Jurkat, Clone E6-1 (cell line): ENCODE measurements at regions not wholly inside any gene's neighbourhood (a gene's known extent, or its start where the extent isn't known, plus 50 kb on each side); places are given as distances from the start of the nearest gene placed in this dataset.
"Not testable (repeated sequence)": the region's sequence is repeated elsewhere in the genome, so short reads cannot be mapped to it uniquely, and the experiment has no call there.

Experiments used
- DNase-seq: peaks from one replicate; pipeline ENCODE4 v3.0.0-alpha.2; 2011; ENCODE audit warnings: low read depth, low spot score
- H3K4me3 ChIP-seq: 2 replicates; pipeline ENCODE4 v1.5.1; 2011; ENCODE audit warnings: mild to moderate bottlenecking, low read length, control low read depth, moderate library complexity

GRCh38 chr15:53230473-53230872 is 440.3 kb upstream of the ONECUT1 start:
- no peak overlapping the region for H3K4me3 ChIP-seq
- DNase-seq: no peak

- H3K4me3 ChIP-seq: no peak overlapping the region
- no peak for DNase-seq
These were observed 436.4 kb upstream of the ONECUT1 start for GRCh38 chr15:53226559-53226958.

DNA sequence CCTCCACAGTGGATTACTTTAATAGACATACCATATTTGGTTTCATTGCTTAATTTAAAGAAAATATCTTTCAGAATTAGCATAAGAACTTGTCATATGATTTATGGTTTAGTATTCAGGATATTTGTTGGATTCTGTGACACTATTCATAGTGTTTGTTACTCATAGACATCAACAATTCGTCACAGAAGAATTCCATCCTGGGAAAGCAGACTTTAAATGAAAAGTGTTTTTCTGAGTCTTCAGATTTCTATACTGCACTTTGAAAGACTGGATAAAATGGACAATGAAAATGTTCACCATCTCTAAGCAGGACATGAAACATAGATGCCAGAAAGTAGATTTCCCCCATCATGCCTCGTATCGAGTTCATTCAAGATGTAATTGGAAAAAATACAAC is 435.6 kb upstream of the ONECUT1 start:
- no peak for DNase-seq
- no peak overlapping the region for H3K4me3 ChIP-seq

GRCh38 chr15:53224371-53224770 is 434.2 kb upstream of the ONECUT1 start:
- H3K4me3 ChIP-seq: no peak overlapping the region

DNA sequence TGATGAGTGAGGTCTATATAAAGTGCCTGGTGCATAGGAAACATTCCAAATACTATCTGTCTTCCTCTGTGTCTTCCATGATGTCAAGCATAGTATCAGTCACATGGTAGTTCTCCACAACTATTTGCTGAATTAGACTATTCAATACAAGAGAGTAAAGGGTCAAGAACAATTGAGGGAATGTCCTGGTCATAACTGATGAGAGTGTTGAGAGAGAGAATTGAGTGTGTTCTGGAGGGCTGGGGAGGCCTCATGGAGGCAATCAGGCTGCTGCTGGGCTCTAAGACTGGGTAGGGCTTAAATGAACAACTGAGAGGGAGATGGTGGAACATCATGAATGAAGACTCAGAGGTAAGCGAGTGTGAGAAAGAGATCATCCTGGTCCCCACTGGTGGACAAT is 433.7 kb upstream of the ONECUT1 start:
- DNase-seq: no peak
- H3K4me3 ChIP-seq: no peak overlapping the region

More at GRCh38 chr15:53224371-53224770, 434.2 kb upstream of the ONECUT1 start:
- no peak for DNase-seq

DNA sequence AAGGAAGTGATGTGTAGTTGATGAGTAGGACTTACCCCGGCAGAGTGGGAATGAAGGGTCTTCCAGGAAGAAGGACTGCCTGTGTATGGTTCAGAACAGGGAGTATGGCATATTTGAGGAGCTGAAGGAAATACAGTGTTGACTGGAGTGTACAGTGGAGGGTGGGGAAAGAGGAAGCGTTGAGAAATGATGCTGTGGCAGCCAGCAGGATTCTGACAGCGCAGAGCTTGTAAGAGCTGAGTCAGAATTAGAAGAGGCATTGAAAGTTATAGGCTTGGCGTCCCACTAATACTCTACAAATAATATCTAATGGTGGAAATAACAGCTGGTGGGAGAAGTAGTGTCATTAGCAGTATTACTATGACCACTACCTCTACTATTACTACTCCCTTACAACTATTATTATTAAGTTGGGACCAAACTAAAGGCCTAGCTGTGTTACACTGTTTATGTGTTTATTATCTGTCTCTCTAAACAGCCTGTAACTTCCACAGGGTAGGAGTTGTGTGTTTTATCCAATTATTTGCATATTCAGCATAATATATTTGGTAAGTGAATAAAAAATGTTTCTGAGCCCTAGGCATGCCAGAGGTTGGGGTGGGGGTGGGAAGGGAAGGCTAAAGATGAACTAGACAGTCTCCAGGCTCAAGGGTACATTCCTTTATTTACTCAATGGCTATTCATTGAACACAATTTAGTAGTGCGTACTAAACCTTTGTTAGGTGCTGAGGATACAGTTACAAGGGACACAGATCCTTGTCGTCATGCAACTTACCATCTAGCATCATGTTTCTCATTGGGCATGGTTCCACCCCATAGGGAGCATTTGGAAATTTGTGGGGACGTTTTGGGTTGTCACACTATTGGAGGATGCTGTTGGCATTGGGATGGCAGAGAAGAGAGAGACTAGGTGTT is 428.8 kb upstream of the ONECUT1 start:
- no peak for DNase-seq
- H3K4me3 ChIP-seq: no peak overlapping the region

DNA sequence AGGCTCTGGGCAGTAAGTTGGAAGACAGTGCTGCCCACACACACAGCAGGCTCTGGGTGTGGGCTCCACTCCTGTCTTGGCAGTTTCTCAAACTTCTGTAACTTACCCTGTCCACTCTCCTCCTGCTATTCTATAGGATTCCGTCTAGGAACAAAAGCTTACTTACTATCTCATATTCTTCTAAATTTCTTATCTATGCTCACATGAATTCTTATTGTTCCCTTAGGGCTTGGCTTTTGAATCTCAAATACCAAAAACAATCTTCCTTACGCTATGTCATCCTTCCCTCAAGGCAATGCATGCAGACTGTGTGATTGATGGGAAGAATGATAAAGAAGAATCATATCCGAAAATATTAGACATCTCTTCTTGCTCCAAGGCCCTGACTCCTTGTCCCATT is 425.9 kb upstream of the ONECUT1 start:
- DNase-seq: no peak
- no peak overlapping the region for H3K4me3 ChIP-seq

GRCh38 chr15:53213336-53213735 is 423.2 kb upstream of the ONECUT1 start:
- H3K4me3 ChIP-seq: no peak overlapping the region
- no peak for DNase-seq

DNA sequence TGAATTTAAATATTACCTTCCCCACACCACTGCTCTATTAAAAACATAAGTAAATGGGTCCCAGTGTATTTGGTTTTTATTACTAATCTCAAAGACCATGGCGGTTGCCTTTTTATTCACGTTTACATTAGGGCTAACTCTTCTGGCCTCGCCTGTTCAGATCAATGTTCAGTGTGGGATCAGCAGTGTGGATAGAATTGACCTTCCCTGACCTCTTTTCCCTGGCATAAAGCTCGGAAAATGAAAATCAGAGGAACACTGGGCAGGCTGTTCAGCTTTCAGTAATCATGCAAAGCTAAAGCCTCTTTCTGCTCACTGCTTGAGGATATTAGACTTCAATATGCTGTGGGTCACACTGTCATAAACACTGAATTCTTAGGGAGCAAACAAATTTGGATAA is 422.6 kb upstream of the ONECUT1 start:
- no peak overlapping the region for H3K4me3 ChIP-seq
- no peak for DNase-seq

GRCh38 chr15:53210653-53211052 is 420.5 kb upstream of the ONECUT1 start:
- no peak for DNase-seq
- H3K4me3 ChIP-seq: no peak overlapping the region

DNA sequence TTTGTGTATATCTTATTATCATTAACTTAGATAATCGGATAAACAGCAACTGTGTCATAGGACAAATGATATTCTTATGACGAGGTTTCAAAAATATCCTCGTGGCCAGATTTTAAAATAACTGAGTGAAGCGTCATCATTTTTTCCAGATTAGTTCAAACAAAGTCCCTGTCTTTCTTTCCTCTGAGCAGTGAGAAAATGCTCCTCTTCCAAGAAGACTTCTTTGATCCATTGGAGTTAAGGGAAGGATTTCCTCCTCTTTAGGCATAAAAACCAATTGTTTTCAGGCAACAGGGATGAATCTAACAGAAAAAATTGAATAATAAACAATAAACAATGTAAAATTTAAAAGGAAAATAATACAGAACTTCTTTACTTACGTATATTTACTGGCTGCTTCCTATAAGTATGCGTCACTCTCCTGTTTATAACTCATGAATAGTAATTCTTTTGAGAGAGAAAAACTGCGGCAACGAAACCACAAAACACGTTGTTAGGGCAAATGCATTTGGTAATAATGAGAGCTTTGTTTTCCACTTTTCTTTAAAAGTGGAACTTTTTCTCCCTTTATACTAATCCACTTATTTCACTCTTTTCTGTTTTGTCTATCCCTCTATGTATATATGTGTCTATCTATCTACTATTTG is 419.4 kb upstream of the ONECUT1 start:
- DNase-seq: no peak
- H3K4me3 ChIP-seq: no peak overlapping the region

GRCh38 chr15:53208751-53209150 is 418.6 kb upstream of the ONECUT1 start:
- no peak overlapping the region for H3K4me3 ChIP-seq
- DNase-seq: no peak

DNA sequence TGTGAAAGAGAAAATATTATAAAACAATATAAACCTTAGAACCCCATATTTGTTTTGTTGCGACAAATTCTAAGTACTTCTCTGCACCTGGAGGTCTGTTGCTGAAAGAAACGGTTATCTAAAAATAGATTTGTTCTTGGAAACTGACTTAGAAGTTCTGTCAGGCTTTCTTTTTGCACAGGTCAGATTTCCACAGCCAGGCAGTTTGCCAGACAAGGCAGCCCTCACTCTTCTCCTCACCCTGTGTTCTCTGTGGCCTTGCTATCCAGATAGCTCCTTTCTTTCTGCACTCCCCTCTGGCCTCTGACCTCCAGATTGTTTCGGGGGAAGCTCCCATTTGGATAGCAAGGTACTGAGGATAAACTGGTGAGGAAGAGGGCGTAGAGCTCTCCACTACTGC is 413.3 kb upstream of the ONECUT1 start:
- H3K4me3 ChIP-seq: no peak overlapping the region
- DNase-seq: no peak

DNA sequence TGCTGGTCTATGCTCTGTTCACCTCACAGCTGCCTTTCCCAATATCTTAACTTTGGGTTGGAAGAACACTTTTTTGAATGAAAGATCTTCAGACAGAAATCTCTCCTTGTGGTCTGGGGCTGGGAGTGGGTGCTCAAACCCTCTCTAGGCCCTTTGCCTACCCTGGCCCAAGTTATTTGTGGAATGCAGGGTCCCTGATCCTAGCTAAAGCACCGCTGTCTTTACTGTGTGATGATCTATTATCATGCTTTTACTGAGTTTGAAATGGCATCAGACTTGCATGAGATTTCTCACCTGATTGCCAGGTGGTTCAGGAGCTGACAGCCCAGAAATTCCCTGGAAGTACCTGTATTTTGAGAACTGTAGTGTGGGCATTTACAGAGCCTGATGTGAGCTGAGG is 412.7 kb upstream of the ONECUT1 start:
- H3K4me3 ChIP-seq: no peak overlapping the region
- no peak for DNase-seq

DNA sequence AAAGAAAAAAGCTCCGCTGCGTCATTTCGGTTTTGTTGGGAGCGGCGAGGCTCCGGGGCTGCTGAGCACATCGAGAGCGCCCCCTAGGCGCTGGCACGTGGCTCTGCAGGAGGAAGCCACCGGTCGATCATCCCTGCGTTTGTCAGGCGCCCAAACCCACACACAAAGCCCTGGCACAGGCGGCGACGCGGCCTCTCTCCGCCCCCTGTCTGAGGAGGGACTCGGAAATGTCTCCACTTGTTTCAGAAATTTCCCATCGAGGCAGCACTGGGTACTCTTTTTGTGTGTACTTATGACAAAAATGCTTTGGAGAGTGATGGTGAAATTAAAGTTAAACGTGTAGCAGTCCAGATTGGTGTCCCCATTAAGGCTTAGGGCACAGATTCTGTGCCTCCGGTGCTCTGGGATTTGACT is 407.3 kb upstream of the ONECUT1 start:
- peak; percentile 68 for DNase-seq
- no peak overlapping the region for H3K4me3 ChIP-seq

DNA sequence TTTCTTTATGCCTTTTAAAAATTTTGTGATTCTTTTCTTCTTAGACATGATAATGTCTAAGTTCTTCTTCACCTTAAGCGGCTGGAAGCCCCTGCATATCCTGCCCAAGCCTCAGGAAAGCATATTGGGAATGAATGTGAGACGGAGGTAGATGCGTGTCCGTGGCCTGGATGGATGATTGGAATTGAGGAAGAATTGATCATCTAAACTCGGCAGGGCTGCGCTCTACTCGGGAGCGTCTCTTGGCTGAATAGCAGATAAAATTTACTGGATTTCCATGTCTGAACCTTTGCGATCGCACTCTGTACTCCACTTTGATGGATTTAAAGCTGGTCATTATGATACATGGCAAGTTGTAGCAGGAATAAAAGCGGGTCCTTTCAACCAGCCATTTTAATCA is 406.7 kb upstream of the ONECUT1 start:
- no peak overlapping the region for H3K4me3 ChIP-seq
- DNase-seq: no peak

DNA sequence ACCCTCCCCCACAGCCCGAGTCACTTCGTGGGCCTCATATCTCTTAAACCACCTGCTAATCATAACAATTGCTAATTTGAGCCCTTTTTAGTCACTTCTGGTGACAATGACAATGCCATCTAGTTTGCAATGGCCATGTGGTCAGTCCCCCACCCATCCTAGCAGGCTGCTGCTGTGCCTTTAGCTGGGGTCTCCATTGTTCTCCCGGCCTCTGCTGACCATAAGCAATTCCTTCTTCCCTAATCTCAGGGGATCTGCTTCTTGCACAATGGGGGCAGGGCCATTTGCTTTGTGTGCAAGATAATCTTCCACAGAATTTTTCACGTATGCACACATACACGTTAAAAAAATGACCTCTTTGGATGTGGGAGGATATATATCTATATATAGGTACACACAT is 406.1 kb upstream of the ONECUT1 start:
- no peak overlapping the region for H3K4me3 ChIP-seq
- no peak for DNase-seq

- H3K4me3 ChIP-seq: no peak overlapping the region
- peak; percentile 15 for DNase-seq
These were observed 403.0 kb upstream of the ONECUT1 start for GRCh38 chr15:53193149-53193548.

GRCh38 chr15:53189860-53190259 is 399.7 kb upstream of the ONECUT1 start:
- DNase-seq: no peak
- H3K4me3 ChIP-seq: no peak overlapping the region

DNA sequence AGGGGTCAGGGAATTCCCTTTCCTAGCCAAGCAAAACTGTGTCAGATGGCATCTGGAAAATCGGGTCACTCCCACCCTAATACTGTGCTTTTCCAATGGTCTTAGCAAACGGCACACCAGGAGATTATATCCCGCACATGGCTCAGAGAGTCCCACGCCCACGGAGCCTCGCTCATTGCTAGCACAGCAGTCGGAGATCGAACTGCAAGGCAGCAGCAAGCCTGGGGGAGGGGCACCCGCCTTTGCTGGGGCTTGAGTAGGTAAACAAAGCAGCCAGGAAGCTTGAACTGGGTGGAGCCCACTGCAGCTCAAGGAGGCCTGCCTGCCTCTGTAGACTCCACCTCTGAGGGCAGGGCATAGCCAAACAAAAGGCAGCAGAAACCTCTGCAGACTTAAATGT is 393.3 kb upstream of the ONECUT1 start:
- not testable (repeated sequence) for H3K4me3 ChIP-seq

DNA sequence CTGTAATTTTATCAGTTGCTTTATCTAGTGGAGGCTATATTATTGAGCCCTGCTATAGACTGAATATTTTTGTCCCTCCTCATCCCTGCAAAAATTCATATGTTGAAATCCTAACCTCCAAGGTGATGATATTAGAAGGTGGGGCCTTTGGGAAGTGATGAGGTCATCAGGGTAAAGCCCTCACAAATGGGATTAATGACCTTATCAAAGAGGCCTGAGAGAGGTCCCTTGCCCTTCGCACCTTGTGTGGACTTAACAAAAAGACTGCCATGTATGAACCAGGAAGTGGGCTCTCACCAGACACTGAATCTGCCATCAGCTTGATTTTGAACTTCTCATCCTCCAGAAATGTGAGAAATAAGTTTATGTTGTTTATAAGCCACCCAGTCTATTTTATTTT is 381.4 kb upstream of the ONECUT1 start:
- DNase-seq: no peak

More for the DNA sequence above, 393.3 kb upstream of the ONECUT1 start:
- not testable (repeated sequence) for DNase-seq

More for the DNA sequence above, 381.4 kb upstream of the ONECUT1 start:
- H3K4me3 ChIP-seq: no peak overlapping the region
